CD4-positive, CD25-positive, alpha-beta regulatory T cell (primary cell): ENCODE measurements at regions not wholly inside any gene's neighbourhood (a gene's known extent, or its start where the extent isn't known, plus 50 kb on each side); places are given as distances from the start of the nearest gene placed in this dataset.

Source experiments
- ATAC-seq, 2 donors: fragments of 150-1000 bp; cut with Tn5 transposase; one replicate each; pipeline ENCODE4 v1.10.0; 2021; ENCODE audit warnings: low read depth in 2 of 2, moderate number of reproducible peaks in 2 of 2, moderate library complexity in 1 of 2
- DNase-seq, 3 donors: peaks; one replicate each; pipeline versions ENCODE4 v3.0.0 to v3.0.0-alpha.2; 2012 to 2022; ENCODE audit warnings: mixed read lengths in 1 of 3
- H3K27ac ChIP-seq: one replicate; pipeline ENCODE4 v1.7.0; 2013; ENCODE audit warnings: mild to moderate bottlenecking, low read length; ENCODE audit not compliant: insufficient read depth, poor library complexity, severe bottlenecking
- H3K27me3 ChIP-seq: one replicate; pipeline ENCODE4 v1.7.0; 2013; ENCODE audit warnings: low read length; ENCODE audit not compliant: control insufficient read depth, insufficient read depth
- H3K36me3 ChIP-seq: one replicate; pipeline ENCODE4 v1.7.0; 2013; ENCODE audit warnings: mild to moderate bottlenecking, low read length, moderate library complexity; ENCODE audit not compliant: control insufficient read depth, insufficient read depth
- H3K4me1 ChIP-seq: 2 replicates; pipeline ENCODE4 v1.7.0; 2013; ENCODE audit warnings: mild to moderate bottlenecking, low read length; ENCODE audit not compliant: insufficient read depth, control insufficient read depth, poor library complexity, severe bottlenecking
- H3K4me3 ChIP-seq: one replicate; pipeline ENCODE4 v1.7.0; 2013; ENCODE audit warnings: low read depth, mild to moderate bottlenecking, low read length, moderate library complexity
- H3K9me3 ChIP-seq, 2 experiments: 1 replicate in 1 of 2; 2 replicates in 1 of 2; pipeline ENCODE4 v1.7.0; 2013; ENCODE audit warnings: low read length in 2 of 2, mild to moderate bottlenecking in 1 of 2, moderate library complexity in 1 of 2; ENCODE audit not compliant: control insufficient read depth in 2 of 2
- H3K27ac Mint-ChIP-seq, 3 donors: one replicate each; pipeline ENCODE4 v1.8.0; 2020 to 2022; ENCODE audit warnings: mild to moderate bottlenecking in 3 of 3, mixed read lengths in 3 of 3, moderate library complexity in 2 of 3
- H3K27me3 Mint-ChIP-seq: one replicate; pipeline ENCODE4 v1.8.0; 2022; ENCODE audit warnings: mild to moderate bottlenecking, mixed read lengths
- H3K36me3 Mint-ChIP-seq: one replicate; pipeline ENCODE4 v1.8.0; 2020; ENCODE audit warnings: mixed read lengths
- H3K4me1 Mint-ChIP-seq, 4 donors: one replicate each; pipeline ENCODE4 v1.8.0; 2020 to 2022; ENCODE audit warnings: mixed read lengths in 4 of 4, mild to moderate bottlenecking in 1 of 4
- H3K4me3 Mint-ChIP-seq, 4 donors: one replicate each; pipeline ENCODE4 v1.8.0; 2020 to 2022; ENCODE audit warnings: mild to moderate bottlenecking in 4 of 4, mixed read lengths in 4 of 4, moderate library complexity in 3 of 4
- H3K9me3 Mint-ChIP-seq, 7 donors: one replicate each; pipeline ENCODE4 v1.8.0; 2020 to 2022; ENCODE audit warnings: mixed read lengths in 7 of 7, mild to moderate bottlenecking in 3 of 7, moderate library complexity in 2 of 7

DNA sequence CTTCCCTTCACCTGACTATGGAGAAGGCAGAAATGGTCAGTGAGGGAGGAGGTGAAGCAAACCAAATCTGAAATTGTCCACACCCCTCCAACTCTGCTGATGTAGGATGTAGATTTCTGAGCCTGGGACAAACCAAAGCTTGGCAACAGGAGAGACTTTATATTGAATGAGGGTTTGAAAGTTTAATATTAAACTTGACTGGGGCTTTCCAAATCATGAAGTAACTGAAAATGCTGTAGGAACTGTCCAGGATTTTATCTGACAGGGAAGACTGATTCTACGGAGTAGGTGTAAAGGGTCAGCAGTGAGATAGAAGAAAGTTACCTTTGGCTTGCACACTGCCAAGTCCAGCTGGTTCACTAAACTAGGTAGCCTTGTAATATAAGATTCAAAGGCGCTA is 194.5 kb downstream of the TDRD15 start:
- no peak overlapping the region for H3K4me3 ChIP-seq
- Mint-ChIP-seq H3K36me3 (no peaks in the 10 kb centered on the region), H3K27ac (no peak overlapping the region), H3K27me3 (no peaks in the 10 kb centered on the region), H3K4me3 (no peak overlapping the region), H3K4me1 (no peaks in the 10 kb centered on the region), H3K9me3 (peaks cover 0 to 2% (median 0%) of the 10 kb centered on the region in 7 donors)
- no peaks in the 10 kb centered on the region for H3K27me3 ChIP-seq
- DNase-seq = no peak
- no peak overlapping the region for H3K27ac ChIP-seq
- no peaks in the 10 kb centered on the region for H3K4me1 ChIP-seq
- no peaks in the 10 kb centered on the region for H3K36me3 ChIP-seq
- H3K9me3 ChIP-seq = no peaks in the 10 kb centered on the region
- ATAC-seq = no peak

DNA sequence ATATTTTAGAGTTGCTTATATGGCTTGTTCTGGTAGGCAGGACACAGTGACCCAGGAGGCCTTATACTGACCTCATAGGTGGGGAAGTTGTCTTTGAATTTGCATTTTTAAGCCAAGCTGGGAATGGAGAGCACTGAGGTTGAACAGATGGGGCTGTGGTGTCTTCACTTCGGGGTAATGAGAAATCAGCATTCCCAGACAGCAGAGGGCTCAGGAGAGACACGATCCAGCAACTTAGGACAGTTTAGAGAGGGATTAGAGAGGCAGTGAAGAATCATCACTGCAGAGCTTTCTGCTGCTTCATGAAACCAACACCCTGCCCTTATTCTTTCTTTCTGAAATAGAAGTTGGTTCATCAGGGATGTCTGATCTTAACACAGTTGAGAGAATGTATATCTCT is 202.4 kb downstream of the TDRD15 start:
- H3K4me3 Mint-ChIP-seq = no peak overlapping the region
- Histone ChIP-seq H3K4me3 (no peak overlapping the region), H3K9me3 (no peaks in the 10 kb centered on the region), H3K36me3 (no peaks in the 10 kb centered on the region), H3K27ac (no peak overlapping the region), H3K27me3 (no peaks in the 10 kb centered on the region), H3K4me1 (no peaks in the 10 kb centered on the region)
- H3K27me3 Mint-ChIP-seq = no peaks in the 10 kb centered on the region
- no peaks in the 10 kb centered on the region for H3K36me3 Mint-ChIP-seq
- no peak for DNase-seq
- no peak overlapping the region for H3K27ac Mint-ChIP-seq
- H3K4me1 Mint-ChIP-seq = no peaks in the 10 kb centered on the region
- H3K9me3 Mint-ChIP-seq = peaks cover 0 to 7% (median 0%) of the 10 kb centered on the region in 7 donors
- no peak for ATAC-seq

DNA sequence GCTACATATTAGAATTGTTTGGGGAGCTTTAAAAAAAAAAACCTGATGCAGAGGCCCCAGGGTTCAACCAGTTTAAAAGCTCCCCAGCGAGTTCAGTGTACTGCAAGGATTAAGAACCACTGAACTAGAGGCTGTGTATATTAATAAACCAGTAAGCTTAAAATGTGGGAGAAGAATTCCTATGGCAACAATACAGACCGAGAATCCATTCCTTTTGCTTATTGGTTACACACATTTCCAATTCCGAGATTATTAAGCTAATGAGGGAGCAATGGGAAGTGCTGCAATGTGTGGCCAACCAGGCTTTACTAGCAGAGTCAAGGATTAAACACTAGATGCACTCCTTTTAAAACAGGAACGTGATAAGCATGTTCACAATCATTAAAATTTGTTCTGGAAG is 204.4 kb downstream of the TDRD15 start:
- Mint-ChIP-seq H3K4me1 (no peaks in the 10 kb centered on the region), H3K27ac (no peak overlapping the region), H3K36me3 (peaks cover 4% of the 10 kb centered on the region), H3K27me3 (peaks cover 5% of the 10 kb centered on the region), H3K9me3 (peaks cover 0 to 7% (median 0%) of the 10 kb centered on the region in 7 donors), H3K4me3 (no peak overlapping the region)
- DNase-seq (no peak), ATAC-seq (no peak)
- H3K27me3 ChIP-seq = no peaks in the 10 kb centered on the region
- no peak overlapping the region for H3K4me3 ChIP-seq
- H3K9me3 ChIP-seq = no peaks in the 10 kb centered on the region
- H3K36me3 ChIP-seq = no peaks in the 10 kb centered on the region
- H3K4me1 ChIP-seq = no peaks in the 10 kb centered on the region
- H3K27ac ChIP-seq = no peak overlapping the region

DNA sequence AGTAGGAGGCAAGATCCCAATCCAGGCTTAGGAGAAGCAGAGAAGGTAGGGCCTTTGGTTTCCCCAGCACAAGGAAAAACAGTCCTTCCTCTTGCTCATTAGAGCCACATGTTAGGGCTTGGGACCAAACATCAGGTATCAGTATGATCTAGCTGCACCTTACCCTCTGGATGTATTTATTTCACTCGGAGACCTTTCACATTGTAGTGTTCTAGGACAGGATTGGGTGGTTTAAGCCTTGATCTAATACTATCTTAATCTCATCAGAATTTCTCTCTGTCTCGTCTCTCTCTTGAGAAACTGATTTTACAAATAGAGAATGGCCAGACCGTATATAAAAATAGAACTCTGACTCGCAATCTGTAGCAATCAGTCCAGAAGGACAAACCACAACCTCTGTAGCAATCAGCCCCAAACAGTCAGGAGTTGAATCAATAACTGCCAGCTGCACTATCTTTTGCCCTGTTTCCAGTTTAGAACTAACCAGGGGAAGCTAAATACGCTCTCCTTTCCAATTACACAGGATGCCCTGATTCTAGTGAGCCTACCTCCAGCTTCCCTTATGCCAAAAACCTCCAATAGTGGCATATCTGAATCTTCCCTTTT is 207.1 kb downstream of the TDRD15 start:
- H3K27ac ChIP-seq = no peak overlapping the region
- peaks cover 5% of the 10 kb centered on the region for H3K27me3 Mint-ChIP-seq
- no peak for ATAC-seq

DNA sequence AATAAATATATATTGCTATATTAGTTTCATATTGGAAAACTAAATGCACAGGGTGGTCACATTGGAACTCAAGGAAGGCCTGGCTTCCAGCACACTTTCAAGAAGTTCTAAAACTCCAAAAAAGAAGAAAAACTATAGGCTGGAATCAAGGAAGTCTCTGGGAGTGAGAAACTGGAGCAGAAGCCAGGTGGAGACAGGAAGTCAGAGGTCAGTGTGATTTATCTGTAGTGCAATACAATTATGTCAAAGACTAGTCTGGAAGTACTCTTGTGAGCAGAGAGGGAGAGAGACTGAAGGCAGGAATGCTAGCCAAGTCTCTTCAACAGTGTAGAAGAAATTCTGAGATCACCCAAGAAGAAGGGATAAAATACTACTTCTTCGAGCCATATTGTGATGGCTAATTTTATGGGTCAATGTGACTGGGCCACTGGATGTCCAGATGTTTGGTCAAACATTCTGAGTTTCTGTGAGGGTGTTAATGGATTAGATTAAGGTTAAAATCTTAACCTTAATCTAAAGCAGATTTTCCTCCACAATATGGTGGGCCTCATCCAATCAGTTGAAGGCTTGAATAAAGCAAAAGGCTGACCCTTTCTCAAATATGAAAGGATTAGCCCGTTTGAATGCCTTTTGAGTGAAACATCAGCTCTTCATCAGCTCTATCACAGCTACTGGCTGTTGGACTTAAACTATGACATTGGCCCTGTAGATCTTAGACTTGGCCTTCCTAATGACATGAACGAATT is 208.0 kb downstream of the TDRD15 start:
- ATAC-seq (no peak), DNase-seq (no peak)
- H3K4me3 Mint-ChIP-seq = no peak overlapping the region
- H3K36me3 ChIP-seq = no peaks in the 10 kb centered on the region
- H3K9me3 Mint-ChIP-seq = peaks cover 0 to 2% (median 1%) of the 10 kb centered on the region in 7 donors
- H3K27me3 Mint-ChIP-seq = peaks cover 5% of the 10 kb centered on the region
- H3K4me3 ChIP-seq = no peak overlapping the region
- H3K4me1 Mint-ChIP-seq = no peaks in the 10 kb centered on the region
- peaks cover 4% of the 10 kb centered on the region for H3K36me3 Mint-ChIP-seq
- H3K4me1 ChIP-seq = no peaks in the 10 kb centered on the region
- no peak overlapping the region for H3K27ac Mint-ChIP-seq
- no peak overlapping the region for H3K27ac ChIP-seq
- no peaks in the 10 kb centered on the region for H3K9me3 ChIP-seq
- no peaks in the 10 kb centered on the region for H3K27me3 ChIP-seq

More for the DNA sequence above, 207.1 kb downstream of the TDRD15 start:
- DNase-seq = no peak
- Histone ChIP-seq H3K9me3 (no peaks in the 10 kb centered on the region), H3K4me1 (no peaks in the 10 kb centered on the region), H3K4me3 (no peak overlapping the region), H3K27me3 (no peaks in the 10 kb centered on the region), H3K36me3 (no peaks in the 10 kb centered on the region)
- H3K36me3 Mint-ChIP-seq = peaks cover 4% of the 10 kb centered on the region
- no peaks in the 10 kb centered on the region for H3K4me1 Mint-ChIP-seq
- no peak overlapping the region for H3K27ac Mint-ChIP-seq
- no peak overlapping the region for H3K4me3 Mint-ChIP-seq
- H3K9me3 Mint-ChIP-seq = peaks cover 0 to 2% (median under 1%) of the 10 kb centered on the region in 7 donors

DNA sequence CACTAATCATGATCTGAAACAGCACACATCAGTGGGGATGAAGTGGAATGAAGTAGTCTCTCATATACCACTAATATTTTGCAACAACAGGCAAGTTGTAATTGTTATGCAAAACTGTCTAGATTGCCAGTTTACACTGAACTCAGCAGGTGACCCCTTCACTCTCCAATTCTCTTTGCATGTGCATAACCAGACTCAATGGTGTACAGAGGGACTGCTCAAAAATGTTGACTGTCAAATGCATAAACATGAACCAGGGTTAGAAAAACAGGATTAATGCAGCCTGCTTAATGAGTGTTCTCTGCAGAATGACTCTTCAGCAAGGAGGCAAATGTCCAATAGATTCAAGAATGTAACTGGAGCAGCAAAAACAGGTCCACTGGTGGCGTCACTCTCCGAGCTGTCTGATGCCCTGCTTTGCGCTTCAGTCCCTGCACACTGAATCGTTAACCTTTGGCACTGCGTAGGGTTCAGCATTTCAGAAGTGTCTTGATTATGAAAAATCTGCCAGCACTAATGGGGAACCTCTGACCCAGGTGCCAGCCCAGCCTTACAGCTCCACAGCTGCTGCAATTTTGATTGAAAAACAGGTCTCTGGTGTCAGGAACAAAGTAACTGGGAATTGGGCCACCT is 209.3 kb downstream of the TDRD15 start:
- Mint-ChIP-seq H3K27me3 (peaks cover 5% of the 10 kb centered on the region), H3K27ac (no peak overlapping the region), H3K4me3 (no peak overlapping the region), H3K4me1 (no peaks in the 10 kb centered on the region), H3K36me3 (peaks cover 4% of the 10 kb centered on the region), H3K9me3 (peaks cover 0 to 5% (median 1%) of the 10 kb centered on the region in 7 donors)
- DNase-seq (no peak), ATAC-seq (no peak)
- H3K4me1 ChIP-seq = no peaks in the 10 kb centered on the region
- H3K27me3 ChIP-seq = no peaks in the 10 kb centered on the region
- no peaks in the 10 kb centered on the region for H3K9me3 ChIP-seq
- H3K36me3 ChIP-seq = no peaks in the 10 kb centered on the region
- H3K4me3 ChIP-seq = no peak overlapping the region
- no peak overlapping the region for H3K27ac ChIP-seq

DNA sequence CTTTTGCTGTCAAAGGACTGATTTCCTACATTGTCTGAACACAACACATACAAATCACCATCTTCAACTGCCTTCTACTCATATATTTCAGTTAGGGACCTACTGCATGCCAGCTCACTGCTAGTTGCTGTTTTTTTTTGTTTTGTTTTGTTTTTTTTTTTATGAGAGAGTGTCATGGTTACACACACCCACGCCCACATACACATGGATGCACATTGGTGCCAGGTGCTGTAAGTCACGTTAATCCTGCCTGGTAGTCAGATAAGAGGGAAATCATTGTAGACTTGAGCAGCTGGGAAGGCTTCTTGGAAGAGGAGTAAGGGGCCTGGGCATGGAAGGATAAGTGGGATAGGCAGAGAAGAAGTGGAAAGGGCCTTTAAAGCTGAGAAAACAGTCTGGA is 209.9 kb downstream of the TDRD15 start:
- Histone ChIP-seq H3K27me3 (no peaks in the 10 kb centered on the region), H3K4me1 (no peaks in the 10 kb centered on the region), H3K4me3 (no peak overlapping the region), H3K9me3 (no peaks in the 10 kb centered on the region), H3K27ac (no peak overlapping the region), H3K36me3 (no peaks in the 10 kb centered on the region)
- Mint-ChIP-seq H3K9me3 (peaks cover 0 to 10% (median 1%) of the 10 kb centered on the region in 7 donors), H3K27me3 (peaks cover 5% of the 10 kb centered on the region), H3K27ac (no peak overlapping the region), H3K36me3 (peaks cover 4% of the 10 kb centered on the region), H3K4me1 (no peaks in the 10 kb centered on the region), H3K4me3 (no peak overlapping the region)
- DNase-seq (no peak), ATAC-seq (no peak)
